Loucy (cell line): ENCODE measurements at regions not wholly inside any gene's neighbourhood (a gene's known extent, or its start where the extent isn't known, plus 50 kb on each side); places are given as distances from the start of the nearest gene placed in this dataset.

Source experiments
- CTCF ChIP-seq: fragments of 200-600 bp; sonication (generic); conservative IDR thresholded peaks from 2 replicates; pipeline ENCODE4 v1.5.1; 2014; ENCODE audit warnings: mild to moderate bottlenecking, antibody characterized with exemption, low read length
- EZH2phosphoT487 ChIP-seq: fragments of 200-600 bp; IDR thresholded peaks from 2 replicates; pipeline ENCODE4 v1.6.1; 2018; ENCODE audit warnings: antibody characterized with exemption, mild to moderate bottlenecking, moderate library complexity, borderline replicate concordance

GRCh38 chr5:167684251-167684650, 607.2 kb upstream of the WWC1 start:
- TF ChIP-seq EZH2phosphoT487 (no peak), CTCF (no peak)
